Pancreas (tissue), 10 donors: ENCODE measurements at regions not wholly inside any gene's neighbourhood (a gene's known extent, or its start where the extent isn't known, plus 50 kb on each side); places are given as distances from the start of the nearest gene placed in this dataset.
A peak's percentile ranks its signal among the peaks of the same experiment; 100 is the strongest.

Experiments
- ATAC-seq, 4 donors: fragments of 200-7000 bp; cut with Tn5 transposase; one replicate each; pipeline versions ENCODE4 v1.8.0 to v1.9.1; 2020; ENCODE audit warnings: mild to moderate bottlenecking in 4 of 4, moderate library complexity in 4 of 4
- DNase-seq, 6 donors: peaks; one replicate each; pipeline ENCODE4 v3.0.0-alpha.2; 2020
- FAIRE-seq: peaks from 2 replicates; lab custom pipeline; 2012; peaks lifted over from hg19 to GRCh38; lab: Jason Lieb, UNC
- H3K27ac ChIP-seq, 4 donors: fragments of 200-600 bp; sonication (generic); 1 replicate in 3 of 4; 2 replicates in 1 of 4; pipeline versions ENCODE4 v1.5.0 to v1.8.0; 2020
- H3K27me3 ChIP-seq, 4 donors: fragments of 200-600 bp; one replicate each; pipeline ENCODE4 v1.8.0; 2021
- H3K36me3 ChIP-seq, 3 donors: fragments of 200-600 bp; sonication (generic) in 1 of 3; one replicate each; pipeline versions ENCODE4 v1.5.0 to v1.8.0; 2020 to 2021
- H3K4me1 ChIP-seq, 3 donors: fragments of 200-600 bp; one replicate each; pipeline ENCODE4 v1.8.0; 2021
- H3K4me3 ChIP-seq, 4 donors: fragments of 200-600 bp; sonication (generic) in 2 of 4; one replicate each; pipeline versions ENCODE4 v1.5.0 to v1.8.0; 2020 to 2021
- H3K9me3 ChIP-seq, 4 donors: fragments of 200-600 bp; one replicate each; pipeline ENCODE4 v1.8.0; 2021
- WGBS, 2 donors: extraction: QIAGEN DNeasy Blood & Tissue Kit; methylation state at CpG; one replicate each; pipeline ENCODE4 v1.1.7; 2013; 5-methylcytosine and 5-hydroxymethylcytosine counted together
- intact Hi-C, 3 donors: fragments of 100-400 bp; cut with DNase I; formaldehyde crosslinking; loops; one replicate each; pipeline versions ENCODE4 v1.11.1 to v1.14.2; 2022
- TF ChIP-seq, protein P1 (sequence below), 4 donors: fragments of 200-600 bp; sonication (generic) in 3 of 4; IDR thresholded peaks; one replicate each; pipeline versions ENCODE4 v1.5.0 to v1.8.0; 2021; ENCODE audit warnings: antibody characterized with exemption in 4 of 4
- donor health status: healthy with polysubstance abuse.
- donor health status: DM: no; HTN: no; CAD: no; lungs with moderate emphysema.
- donor health status: DM: no; HTN: no; CAD: no.
- donor health status: control.
- donor health status: control.
- donor health status: Bipolar disorder and iron deficiency.
- donor health status: DM: yes; HTN: yes; CAD: no.
- donor health status: DM: no; HTN: no; CAD: no.
- donor health status: DM: no; HTN: no; CAD: no.
- donor health status: DM: yes; HTN: yes; CAD: no.

DNA sequence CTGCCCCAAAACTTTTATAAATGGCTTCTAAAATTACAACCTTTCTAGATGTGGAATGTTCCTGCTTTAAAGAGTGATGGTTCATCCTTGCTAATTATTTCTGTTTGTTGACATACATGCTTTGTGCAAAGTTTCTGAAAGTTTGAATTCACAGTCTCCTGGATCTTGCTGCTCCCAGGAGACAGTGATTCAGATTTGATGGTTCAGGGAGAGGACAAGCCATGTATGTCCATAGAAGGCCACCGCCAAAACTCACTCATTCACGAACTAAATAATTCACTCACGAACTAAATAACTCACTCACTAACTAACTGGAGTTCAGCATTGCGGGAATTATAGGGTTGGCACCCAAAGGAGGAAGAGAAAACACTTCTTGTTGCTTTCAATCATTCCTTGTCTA is 416.5 kb upstream of the ZEB2 start:
- Histone ChIP-seq H3K4me1 (peaks cover 5 to 10% (median 7%) of the 10 kb centered on the region in 3 donors), H3K4me3 (no peak overlapping the region), H3K27ac (no peak overlapping the region), H3K27me3 (no peaks in the 10 kb centered on the region), H3K36me3 (no peaks in the 10 kb centered on the region), H3K9me3 (no peaks in the 10 kb centered on the region)
- WGBS, 2 donors = 68 to 74% methylated on average over 4 of the region's 4 CpGs
- intact Hi-C loops = no loop called here
- TF ChIP-seq, protein P1, sequence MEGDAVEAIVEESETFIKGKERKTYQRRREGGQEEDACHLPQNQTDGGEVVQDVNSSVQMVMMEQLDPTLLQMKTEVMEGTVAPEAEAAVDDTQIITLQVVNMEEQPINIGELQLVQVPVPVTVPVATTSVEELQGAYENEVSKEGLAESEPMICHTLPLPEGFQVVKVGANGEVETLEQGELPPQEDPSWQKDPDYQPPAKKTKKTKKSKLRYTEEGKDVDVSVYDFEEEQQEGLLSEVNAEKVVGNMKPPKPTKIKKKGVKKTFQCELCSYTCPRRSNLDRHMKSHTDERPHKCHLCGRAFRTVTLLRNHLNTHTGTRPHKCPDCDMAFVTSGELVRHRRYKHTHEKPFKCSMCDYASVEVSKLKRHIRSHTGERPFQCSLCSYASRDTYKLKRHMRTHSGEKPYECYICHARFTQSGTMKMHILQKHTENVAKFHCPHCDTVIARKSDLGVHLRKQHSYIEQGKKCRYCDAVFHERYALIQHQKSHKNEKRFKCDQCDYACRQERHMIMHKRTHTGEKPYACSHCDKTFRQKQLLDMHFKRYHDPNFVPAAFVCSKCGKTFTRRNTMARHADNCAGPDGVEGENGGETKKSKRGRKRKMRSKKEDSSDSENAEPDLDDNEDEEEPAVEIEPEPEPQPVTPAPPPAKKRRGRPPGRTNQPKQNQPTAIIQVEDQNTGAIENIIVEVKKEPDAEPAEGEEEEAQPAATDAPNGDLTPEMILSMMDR (IDR thresholded peaks at IDR 0.05) = no peak
- ATAC-seq (no peak), DNase-seq (no peak), FAIRE-seq (no peak)

DNA sequence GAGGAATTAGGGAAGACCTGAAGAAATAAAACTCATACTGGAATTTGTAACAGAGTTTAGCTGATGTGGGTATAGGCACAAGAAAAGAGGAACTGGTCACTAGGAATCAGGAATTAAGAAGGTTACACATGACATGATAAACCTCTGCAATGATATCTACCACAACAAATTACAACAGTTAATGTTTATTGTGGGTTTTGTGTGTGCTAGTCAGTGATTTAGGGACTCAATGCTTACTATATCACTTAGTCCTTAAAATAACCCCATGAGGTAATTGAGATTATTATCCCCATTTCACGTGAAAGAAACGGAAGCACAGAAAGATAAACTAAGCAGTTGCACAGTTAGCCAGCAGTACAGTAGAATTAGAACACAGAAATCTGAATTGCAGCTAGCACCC is 415.8 kb upstream of the ZEB2 start:
- 71 to 72% methylated on average over 2 of the region's 2 CpGs for WGBS, 2 donors
- FAIRE-seq (no peak), ATAC-seq (peak in 1 of 4 donors; percentile 29), DNase-seq (no peak)
- no peaks in the 10 kb centered on the region for H3K9me3 ChIP-seq
- H3K4me3 ChIP-seq = no peak overlapping the region
- H3K27ac ChIP-seq = no peak overlapping the region
- H3K27me3 ChIP-seq = no peaks in the 10 kb centered on the region
- H3K4me1 ChIP-seq = peaks cover 5 to 10% (median 7%) of the 10 kb centered on the region in 3 donors
- intact Hi-C loops = no loop called here
- TF ChIP-seq, protein P1 (IDR thresholded peaks at IDR 0.05) = no peak
- no peaks in the 10 kb centered on the region for H3K36me3 ChIP-seq

DNA sequence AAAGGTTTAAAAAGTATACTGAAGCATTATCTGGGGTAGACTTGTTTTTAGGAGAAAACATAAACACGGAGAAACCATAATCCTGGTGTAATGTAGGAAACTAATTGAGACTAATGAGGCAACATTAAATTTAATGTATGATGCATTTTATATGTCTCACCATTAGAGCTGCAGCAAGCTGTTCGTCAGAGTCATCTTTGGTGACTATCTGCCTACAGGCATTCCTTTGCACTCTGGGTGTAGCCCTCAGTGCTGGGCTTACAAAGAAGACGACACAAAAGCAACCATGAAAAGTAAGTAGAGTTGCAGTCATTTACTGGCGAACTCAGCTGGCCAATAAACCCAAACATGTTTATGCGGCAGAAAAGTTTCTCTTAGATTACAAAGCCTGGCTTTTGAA is 415.3 kb upstream of the ZEB2 start:
- Histone ChIP-seq H3K27me3 (no peaks in the 10 kb centered on the region), H3K36me3 (no peaks in the 10 kb centered on the region), H3K27ac (no peak overlapping the region), H3K4me1 (peaks cover 5 to 10% (median 7%) of the 10 kb centered on the region in 3 donors), H3K9me3 (no peaks in the 10 kb centered on the region), H3K4me3 (no peak overlapping the region)
- DNase-seq (no peak), FAIRE-seq (no peak), ATAC-seq (no peak)
- 85 to 90% methylated on average over 5 of the region's 5 CpGs for WGBS, 2 donors
- intact Hi-C loops = no loop called here
- TF ChIP-seq, protein P1 (IDR thresholded peaks at IDR 0.05) = no peak

DNA sequence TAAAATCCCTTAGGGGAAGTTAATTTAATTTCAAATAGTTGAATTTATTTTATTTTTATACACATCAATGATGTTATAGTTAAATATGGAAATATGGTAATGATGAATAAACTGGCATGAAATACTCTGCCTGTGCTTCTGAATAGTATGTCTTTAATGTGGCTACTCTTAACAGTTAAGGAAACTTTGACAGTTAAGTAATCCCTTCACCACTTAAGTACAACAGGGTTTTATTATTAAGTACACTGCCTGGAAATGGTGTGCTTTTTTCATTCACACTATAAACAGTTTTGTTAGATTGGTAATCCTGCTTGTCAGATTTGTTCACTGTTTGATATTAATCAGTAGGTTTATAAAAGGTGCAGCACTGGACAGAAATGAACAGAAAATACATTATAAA is 412.0 kb upstream of the ZEB2 start:
- Histone ChIP-seq H3K4me3 (no peak overlapping the region), H3K4me1 (no peaks in the 10 kb centered on the region), H3K27ac (no peak overlapping the region), H3K27me3 (no peaks in the 10 kb centered on the region), H3K36me3 (no peaks in the 10 kb centered on the region), H3K9me3 (no peaks in the 10 kb centered on the region)
- FAIRE-seq = no peak
- intact Hi-C loops = no loop called here
- DNase-seq = no peak
- TF ChIP-seq, protein P1 (IDR thresholded peaks at IDR 0.05) = no peak
- ATAC-seq = no peak

DNA sequence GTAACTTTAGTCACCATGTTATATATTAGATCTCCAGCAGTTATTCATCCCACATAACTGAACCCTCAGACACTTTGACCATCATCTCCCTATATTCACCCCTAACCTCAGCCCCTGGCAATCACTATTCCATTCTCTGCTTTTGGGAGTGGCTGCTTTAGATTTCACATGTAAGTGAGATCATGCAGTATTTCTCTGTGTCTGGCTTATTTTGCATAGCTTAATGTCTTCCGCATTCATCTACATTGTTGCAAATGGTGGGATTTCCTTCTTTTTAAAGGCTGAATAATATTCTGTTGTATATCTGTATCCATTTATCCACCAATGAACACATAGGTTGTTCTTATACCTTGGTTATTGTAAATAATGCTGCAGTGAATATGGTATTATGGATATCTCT is 411.6 kb upstream of the ZEB2 start:
- no peaks in the 10 kb centered on the region for H3K9me3 ChIP-seq
- DNase-seq = no peak

More for the DNA sequence above, 411.6 kb upstream of the ZEB2 start:
- TF ChIP-seq, protein P1 (IDR thresholded peaks at IDR 0.05) = no peak
- Histone ChIP-seq H3K4me3 (no peak overlapping the region), H3K36me3 (no peaks in the 10 kb centered on the region), H3K4me1 (no peaks in the 10 kb centered on the region), H3K27ac (no peak overlapping the region), H3K27me3 (no peaks in the 10 kb centered on the region)
- ATAC-seq (no peak), FAIRE-seq (no peak)
- intact Hi-C loops = no loop called here
- WGBS, 2 donors = 97 to 98% methylated on average over 1 of the region's 1 CpG
